ENCODE measurements at regions not wholly inside any gene's neighbourhood (a gene's known extent, or its start where the extent isn't known, plus 50 kb on each side); places are given as distances from the start of the nearest gene placed in this dataset.
"Not testable (repeated sequence)": the region's sequence is repeated elsewhere in the genome, so short reads cannot be mapped to it uniquely, and the experiment has no call there.

DNA sequence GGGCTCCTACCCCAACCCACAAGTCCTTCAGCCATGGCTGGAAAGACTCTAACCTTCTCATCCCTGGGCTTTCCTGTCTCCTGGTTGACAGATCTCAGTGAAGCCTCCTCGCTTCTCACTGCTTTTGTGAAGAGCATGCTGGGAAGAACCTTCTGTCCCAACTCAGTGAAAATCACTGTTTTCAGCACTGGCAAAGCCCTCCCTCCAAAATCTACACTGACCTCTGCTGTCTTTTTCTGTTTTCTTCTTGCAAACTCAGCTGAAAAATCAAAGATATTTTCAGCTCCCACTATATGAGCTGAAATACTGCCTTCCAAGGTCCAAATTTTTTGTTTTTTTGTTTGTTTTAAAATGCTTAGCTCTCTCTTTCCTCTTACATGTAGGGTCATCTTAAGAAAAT, 266.3 kb upstream of the AGAP1 start:
- H3K27ac ChIP-seq: no peak overlapping the region
- TF ChIP-seq, protein P1, sequence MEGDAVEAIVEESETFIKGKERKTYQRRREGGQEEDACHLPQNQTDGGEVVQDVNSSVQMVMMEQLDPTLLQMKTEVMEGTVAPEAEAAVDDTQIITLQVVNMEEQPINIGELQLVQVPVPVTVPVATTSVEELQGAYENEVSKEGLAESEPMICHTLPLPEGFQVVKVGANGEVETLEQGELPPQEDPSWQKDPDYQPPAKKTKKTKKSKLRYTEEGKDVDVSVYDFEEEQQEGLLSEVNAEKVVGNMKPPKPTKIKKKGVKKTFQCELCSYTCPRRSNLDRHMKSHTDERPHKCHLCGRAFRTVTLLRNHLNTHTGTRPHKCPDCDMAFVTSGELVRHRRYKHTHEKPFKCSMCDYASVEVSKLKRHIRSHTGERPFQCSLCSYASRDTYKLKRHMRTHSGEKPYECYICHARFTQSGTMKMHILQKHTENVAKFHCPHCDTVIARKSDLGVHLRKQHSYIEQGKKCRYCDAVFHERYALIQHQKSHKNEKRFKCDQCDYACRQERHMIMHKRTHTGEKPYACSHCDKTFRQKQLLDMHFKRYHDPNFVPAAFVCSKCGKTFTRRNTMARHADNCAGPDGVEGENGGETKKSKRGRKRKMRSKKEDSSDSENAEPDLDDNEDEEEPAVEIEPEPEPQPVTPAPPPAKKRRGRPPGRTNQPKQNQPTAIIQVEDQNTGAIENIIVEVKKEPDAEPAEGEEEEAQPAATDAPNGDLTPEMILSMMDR (conservative IDR thresholded peaks at IDR 0.05): no peak
- TF ChIP-seq ZFX (IDR thresholded peaks at IDR 0.05): no peak

DNA sequence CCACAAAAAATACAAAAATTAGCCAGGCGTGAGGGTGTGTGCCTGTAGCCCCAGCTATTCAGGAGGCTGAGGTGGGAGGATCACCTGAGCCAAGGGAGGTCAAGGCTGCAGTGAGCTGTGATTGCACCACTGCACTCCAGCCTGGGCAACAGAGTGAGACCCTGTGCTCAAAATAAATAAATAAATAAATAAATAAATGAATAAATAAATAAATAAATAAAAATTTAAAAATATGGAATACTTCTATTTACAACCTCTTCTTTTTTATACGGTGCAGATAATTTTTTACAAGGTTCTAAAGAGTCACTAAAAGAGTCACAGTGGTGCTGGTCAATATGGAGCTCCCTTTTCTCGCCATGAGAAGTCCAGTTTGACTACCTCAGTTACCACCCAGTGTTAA, 265.4 kb upstream of the AGAP1 start:
- not testable (repeated sequence) for H3K27ac ChIP-seq

DNA sequence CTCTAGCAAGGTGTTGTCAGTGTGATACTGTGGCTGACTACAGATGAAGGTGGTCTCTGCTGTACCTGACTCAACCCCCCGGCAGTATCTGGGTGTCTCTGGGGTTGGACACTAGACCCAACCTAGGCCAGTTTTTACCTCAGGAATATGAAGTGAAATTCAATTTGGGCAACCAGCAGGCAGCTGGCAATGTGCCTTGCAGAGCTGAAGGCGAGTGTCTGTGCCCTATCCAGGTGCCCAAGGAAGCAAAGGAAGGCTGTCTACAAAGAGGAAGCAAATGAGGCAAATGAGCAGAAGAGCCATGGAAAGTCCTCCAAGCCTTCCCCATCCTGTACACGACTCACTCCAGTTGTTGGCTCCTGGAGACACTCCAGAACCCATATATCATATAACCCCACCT, 264.6 kb upstream of the AGAP1 start:
- TF ChIP-seq, protein P1 (conservative IDR thresholded peaks at IDR 0.05): no peak
- no peak overlapping the region for H3K27ac ChIP-seq

DNA sequence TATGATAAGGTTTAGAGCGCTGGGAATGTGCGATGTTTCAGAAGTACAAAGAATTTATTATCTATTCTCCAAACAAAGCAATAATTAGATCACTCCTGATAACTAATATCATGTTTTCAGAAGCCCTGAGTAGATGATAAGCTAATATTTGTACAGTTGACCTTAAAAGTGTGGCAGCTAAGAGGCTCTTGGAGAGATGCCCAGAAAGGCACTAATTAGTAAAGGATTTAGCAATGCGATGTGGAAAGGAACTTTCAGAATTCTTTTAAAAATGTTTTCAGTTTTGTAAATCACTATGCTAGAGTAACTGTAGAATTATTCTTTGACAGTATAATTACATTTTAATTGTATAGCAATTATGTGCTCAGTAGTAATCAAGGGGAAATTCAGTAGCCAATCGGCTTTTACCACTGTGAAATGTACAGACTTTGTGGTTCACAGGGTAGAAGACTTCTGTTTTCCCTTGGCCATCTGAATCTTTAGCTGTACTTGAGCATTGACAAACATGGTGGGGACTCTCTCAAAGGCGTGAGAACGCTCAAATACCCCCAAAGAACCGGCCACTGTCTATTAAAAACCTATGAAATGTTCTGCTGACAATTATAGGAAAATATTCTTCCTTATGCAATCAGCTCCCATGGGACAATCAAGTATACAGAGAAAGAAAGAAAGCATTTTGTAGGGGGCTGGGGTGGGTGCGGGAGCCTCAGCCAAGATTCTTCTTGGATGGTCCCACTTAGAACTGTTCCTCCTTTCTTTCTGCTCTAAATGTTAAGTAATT, 262.8 kb upstream of the AGAP1 start:
- H3K27ac ChIP-seq: no peak overlapping the region
- no peak for TF ChIP-seq ZFX (IDR thresholded peaks at IDR 0.05)
- TF ChIP-seq, protein P1 (conservative IDR thresholded peaks at IDR 0.05): no peak

DNA sequence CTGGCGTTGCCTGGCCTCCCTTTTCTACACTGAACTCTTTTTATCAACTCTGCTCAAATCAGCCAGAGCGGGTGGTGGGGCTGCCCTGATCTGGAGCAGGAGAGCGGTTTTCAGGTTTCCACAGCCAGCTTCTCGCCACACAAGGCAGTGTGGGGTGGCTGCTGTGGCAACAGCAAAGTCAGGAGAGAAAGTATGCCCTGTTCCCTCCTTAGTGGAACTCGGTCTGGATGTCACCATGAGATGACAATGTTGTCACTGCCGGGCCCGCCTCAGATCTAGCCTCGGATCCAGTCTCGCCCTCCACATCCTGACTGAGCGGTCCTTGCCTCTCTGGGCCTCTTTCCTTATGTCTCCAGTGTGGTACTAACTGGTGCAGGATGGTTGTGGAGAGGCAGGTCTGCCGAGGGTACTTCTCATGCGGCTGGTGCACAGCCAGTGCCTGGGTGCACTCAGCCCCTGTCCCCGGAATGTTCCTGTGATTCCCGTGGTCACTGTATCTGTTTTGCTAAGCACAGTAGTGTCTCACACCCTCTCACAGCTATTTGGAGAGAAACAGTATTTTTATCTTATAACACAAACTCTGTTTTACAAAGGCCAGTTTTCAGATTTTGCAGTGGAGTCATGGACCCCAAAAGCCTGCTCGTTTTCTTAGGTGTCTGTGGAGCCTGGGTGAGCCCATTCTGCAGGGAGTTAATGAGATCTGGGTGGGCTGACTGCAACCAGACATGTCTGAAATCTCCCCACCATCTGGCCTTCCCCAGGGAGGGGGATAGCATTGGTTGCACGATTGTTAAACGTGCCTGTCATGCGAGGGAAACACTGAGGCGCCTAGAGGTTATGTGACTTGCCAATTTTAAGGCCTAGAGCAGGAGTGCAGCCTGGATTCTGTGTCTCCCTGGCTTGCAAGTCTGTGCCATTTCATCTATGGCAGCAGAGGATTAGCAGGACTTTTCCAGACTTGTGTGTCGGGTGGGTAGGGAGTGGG, 261.1 kb upstream of the AGAP1 start:
- TF ChIP-seq ZFX (IDR thresholded peaks at IDR 0.05): no peak
- TF ChIP-seq, protein P1 (conservative IDR thresholded peaks at IDR 0.05): no peak
- no peak overlapping the region for H3K27ac ChIP-seq

DNA sequence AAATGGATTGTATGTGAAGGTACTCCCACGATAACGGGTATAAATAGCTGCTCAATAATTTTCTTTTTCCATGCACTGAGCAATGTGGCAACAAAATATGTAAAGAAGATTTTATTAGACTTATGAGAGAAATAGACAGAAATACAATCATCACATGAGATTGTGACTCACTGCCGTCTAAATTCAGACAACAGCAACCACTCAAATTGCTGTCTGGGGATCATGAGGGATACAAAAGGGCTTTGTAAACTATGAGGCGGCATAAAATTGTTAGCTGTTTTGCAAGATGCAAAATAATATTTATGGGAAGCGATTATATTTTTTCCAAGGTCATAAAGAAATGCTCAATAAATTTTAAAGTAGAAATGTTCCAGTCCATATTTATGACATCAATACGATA, 259.1 kb upstream of the AGAP1 start:
- H3K27ac ChIP-seq: no peak overlapping the region
- TF ChIP-seq, protein P1 (conservative IDR thresholded peaks at IDR 0.05): no peak
- no peak for TF ChIP-seq ZFX (IDR thresholded peaks at IDR 0.05)

DNA sequence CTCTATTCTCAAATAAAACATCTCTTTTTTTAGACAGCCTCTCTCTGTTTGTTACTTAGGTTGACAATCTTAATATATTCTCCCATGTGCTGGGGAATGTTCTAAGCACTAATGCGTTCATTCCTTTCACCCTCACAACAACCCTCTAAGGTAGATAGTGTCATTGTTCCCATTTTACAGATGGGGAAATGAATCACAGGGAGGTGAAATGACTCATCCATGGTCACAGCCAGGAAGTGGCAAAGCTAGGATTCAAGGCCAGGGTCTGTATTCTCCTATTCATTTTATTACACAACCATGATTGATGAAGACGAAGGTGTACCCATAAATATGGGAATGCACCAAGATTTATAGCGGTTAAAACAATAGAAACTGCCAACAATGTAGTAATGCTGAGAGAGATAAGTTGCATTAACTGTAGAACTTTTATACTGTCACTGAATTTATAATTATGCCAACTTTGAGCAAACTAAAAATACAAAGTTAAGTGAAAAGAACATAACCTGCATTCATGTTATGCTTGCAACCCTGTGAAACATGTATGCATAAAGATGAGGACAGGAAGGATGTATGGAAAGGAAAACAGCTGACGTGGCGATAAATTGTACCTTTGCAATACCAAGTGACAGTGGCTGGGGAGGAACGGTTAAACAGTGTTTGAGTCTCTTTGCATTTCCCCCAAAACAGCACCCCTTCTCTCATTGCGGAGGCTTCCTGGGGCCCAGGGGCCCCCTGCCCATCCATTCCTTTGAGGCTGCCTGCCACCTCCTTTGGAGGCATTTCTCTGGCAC, 257.7 kb upstream of the AGAP1 start:
- no peak for TF ChIP-seq ZFX (IDR thresholded peaks at IDR 0.05)
- TF ChIP-seq, protein P1 (conservative IDR thresholded peaks at IDR 0.05): no peak
- no peak overlapping the region for H3K27ac ChIP-seq
